Endothelial cell of umbilical vein (primary cell): ENCODE measurements at regions not wholly inside any gene's neighbourhood (a gene's known extent, or its start where the extent isn't known, plus 50 kb on each side); places are given as distances from the start of the nearest gene placed in this dataset.

Experiments
- POLR2A ChIP-seq: IDR thresholded peaks from 2 replicates; pipeline ENCODE4 v1.6.1; 2012; ENCODE audit warnings: low read depth, mild to moderate bottlenecking, control low read depth, low read length
- TF ChIP-seq, protein P1 (sequence below), 2 donors: IDR thresholded peaks; 1 replicate in 1 of 2; 2 replicates in 1 of 2; pipeline ENCODE4 v1.5.1; 2011; ENCODE audit warnings: low read length in 2 of 2, mild to moderate bottlenecking in 2 of 2, moderate library complexity in 2 of 2, control low read depth in 1 of 2, inconsistent platforms in 1 of 2, low read depth in 1 of 2; ENCODE audit not compliant: insufficient read depth in 1 of 2; ENCODE audit errors: extremely low read depth in 1 of 2

DNA sequence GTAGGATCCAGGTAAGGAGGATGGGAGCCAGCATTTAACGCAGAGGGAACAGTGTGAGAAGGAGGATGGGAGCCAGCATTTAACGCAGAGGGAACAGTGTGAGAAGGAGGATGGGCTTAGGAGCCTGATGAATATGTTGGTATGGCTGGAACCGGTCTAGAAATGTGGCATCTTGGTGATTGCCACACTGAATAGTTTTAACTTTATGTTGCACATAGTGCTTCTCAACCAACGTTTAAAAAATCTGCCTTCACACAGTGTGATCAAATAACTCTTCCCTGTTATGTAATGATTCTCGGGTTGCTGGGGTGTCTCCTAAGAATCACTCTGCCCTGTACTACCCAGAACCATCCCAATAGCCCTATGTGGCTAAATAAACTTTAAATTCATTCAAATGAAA, 146.9 kb upstream of the DUSP10 start:
- TF ChIP-seq, protein P1, sequence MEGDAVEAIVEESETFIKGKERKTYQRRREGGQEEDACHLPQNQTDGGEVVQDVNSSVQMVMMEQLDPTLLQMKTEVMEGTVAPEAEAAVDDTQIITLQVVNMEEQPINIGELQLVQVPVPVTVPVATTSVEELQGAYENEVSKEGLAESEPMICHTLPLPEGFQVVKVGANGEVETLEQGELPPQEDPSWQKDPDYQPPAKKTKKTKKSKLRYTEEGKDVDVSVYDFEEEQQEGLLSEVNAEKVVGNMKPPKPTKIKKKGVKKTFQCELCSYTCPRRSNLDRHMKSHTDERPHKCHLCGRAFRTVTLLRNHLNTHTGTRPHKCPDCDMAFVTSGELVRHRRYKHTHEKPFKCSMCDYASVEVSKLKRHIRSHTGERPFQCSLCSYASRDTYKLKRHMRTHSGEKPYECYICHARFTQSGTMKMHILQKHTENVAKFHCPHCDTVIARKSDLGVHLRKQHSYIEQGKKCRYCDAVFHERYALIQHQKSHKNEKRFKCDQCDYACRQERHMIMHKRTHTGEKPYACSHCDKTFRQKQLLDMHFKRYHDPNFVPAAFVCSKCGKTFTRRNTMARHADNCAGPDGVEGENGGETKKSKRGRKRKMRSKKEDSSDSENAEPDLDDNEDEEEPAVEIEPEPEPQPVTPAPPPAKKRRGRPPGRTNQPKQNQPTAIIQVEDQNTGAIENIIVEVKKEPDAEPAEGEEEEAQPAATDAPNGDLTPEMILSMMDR (IDR thresholded peaks at IDR 0.05; ENCODE audit: extremely low read depth in 1 of 2, insufficient read depth in 1 of 2, low read depth in 1 of 2, low read length in 2 of 2) = no peak
- no peak for TF ChIP-seq POLR2A
